ENCODE measurements at regions not wholly inside any gene's neighbourhood (a gene's known extent, or its start where the extent isn't known, plus 50 kb on each side); places are given as distances from the start of the nearest gene placed in this dataset.

DNA sequence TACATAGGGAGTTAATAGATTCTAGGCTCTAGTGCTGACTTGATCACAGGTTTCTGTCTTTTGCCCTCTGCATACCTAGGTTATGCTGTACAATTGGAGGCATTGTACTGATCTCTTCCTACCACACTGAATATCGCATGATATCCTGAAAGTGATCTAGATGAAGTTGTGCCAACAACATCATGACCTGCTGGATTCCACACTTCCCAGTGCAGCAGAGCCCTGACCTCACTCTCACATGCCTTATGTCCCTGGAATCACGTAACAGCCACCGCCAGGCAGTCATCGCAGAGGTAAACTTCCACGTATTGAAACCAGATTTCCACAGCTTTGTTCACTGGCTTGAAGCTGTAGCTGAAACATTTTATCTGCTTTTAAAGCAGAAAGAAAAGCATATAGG is 214.0 kb downstream of the ANKRD30B start:
- no peak for TF ChIP-seq RBAK (tag by site-specific recombination; IDR thresholded peaks at IDR 0.05)
- no peak for TF ChIP-seq HOXD13 (CRISPR knock-in tag; IDR thresholded peaks at IDR 0.05; ENCODE audit: borderline replicate concordance)
